ENCODE measurements at regions not wholly inside any gene's neighbourhood (a gene's known extent, or its start where the extent isn't known, plus 50 kb on each side); places are given as distances from the start of the nearest gene placed in this dataset.

DNA sequence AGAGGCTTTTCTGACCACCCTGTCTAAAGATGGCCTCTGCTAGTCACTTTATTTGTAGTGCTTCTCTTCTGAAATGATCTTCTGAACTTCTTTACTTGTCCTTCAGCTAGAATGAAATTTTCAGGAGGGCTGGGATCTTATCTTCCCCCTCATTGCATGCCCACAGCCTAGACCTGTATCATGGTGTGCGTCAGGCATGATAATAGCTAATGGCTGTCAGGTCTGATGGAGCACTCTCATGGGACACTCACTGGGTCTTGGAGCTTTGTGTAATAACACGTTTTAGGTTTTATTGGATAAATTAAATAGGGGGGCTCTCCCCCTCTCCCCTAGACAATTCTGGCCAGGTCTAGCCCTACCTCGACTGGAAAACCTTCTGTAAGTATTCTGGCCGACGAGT is 97.1 kb upstream of the NRXN3 start:
- DNase-seq (ENCODE audit: low read depth in 4 of 4, low spot score in 1 of 4) = no peak

DNA sequence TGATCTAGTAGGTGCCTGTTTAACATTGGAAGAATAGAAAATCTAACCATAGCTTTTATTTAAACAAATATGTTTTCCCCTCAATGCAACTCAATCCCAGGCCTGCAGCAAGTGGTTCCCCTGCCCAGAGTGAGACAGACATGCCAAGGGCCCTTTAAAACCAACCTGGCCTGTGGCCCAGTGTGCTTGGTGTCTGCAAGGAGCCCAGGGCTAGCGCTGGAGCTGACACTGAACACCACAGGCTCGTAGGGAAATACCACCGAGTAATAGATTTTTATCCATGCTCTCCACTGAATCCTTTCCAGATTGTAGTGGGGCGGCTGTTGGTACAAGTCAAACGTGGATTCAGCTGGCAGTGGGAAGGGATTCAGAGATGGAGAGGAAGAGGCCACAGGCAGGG is 95.6 kb upstream of the NRXN3 start:
- DNase-seq (ENCODE audit: low read depth in 4 of 4, low spot score in 1 of 4) = no peak

DNA sequence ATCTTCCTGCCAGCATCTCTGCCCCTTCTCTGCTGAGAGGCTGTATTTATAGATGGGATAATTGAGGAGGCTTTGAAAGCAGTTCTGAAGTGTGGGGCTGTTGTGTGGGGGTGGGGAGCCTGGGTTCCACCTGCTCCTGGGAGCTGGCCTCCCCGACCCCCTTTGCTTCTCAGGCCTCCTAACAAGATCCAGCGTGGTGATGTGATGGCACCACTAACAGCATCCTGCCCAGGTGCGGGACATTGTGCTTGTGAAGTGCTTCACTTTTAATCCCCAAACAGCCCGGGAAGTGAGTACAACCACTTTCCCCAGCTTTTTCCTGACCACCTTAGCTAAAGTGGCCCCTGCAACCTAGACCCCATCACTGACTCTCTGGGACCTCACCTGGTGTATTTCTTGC is 95.1 kb upstream of the NRXN3 start:
- no peak for DNase-seq (ENCODE audit: low read depth in 4 of 4, low spot score in 1 of 4)

DNA sequence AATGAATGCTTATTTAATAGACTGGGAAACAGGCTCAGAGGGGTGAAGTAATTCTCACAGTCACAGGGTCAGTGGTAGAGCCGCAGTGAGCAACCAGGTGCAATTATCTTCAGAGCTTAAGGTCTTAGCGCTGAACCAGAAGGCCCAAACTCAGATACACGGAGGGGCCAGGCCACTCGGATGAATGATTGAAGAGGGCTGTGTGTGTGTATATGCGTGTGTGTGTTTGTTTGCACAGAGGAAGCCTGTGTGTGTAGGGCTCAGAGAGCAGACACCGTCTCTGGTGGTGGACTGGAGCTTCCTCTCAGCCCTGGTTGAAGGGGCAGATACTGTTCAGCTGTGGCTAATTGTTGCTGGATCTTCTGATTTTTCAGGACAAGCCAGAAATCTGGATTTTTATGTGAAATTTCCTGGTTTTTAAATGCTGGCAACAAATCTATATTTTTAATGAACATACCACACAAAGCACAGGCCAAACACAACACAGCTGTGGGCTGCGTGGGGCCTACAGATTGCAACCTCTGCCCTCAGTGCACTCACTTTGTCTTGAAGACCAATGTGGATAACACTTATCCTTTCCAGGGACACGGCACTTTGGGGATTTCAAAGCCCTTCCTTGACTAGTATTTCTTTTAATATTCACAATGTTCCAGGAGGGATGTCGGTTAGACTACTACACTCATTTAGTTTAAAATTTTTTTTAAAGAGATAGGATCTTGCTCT is 94.5 kb upstream of the NRXN3 start:
- DNase-seq (ENCODE audit: low read depth in 4 of 4, low spot score in 1 of 4) = no peak

DNA sequence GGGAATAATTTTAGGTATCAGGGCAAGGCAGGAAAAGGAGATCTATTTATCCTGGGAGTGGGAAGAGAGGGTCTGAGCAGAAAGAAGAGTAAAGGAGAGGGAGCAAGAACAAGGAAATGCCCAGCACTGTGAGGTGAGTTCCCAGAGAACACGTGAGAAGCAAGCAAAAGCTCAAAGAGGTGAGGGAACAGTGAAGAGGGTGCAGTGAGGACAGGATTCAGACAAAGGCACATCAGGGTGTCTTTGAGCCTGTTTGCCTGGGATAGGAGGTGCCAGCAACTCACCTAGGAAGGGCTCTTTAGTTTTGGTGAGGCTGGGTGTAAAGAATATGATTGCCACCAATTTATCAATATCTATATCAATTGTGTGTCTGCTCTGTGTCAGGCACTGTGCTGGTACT is 88.9 kb upstream of the NRXN3 start:
- DNase-seq (ENCODE audit: low read depth in 4 of 4, low spot score in 1 of 4) = no peak

DNA sequence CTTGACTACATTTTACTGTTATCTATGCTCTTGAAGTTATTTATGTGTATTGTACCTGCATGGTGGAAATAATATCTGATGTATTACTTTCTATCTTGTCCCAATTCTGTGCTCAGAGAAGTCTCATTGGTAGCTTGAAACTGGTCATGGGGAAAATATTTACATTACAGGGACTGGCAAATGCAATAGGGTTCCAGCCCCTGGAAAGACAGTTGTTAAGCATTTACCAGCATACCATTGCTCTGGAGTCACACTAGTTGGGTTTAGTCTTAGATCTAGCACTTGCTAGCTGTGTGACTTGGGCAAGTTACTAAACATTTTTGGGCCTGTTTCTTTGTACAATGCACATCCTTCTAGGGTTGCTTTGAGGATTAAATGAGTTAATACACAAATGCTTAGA is 86.3 kb upstream of the NRXN3 start:
- DNase-seq (ENCODE audit: low read depth in 4 of 4, low spot score in 1 of 4) = no peak

DNA sequence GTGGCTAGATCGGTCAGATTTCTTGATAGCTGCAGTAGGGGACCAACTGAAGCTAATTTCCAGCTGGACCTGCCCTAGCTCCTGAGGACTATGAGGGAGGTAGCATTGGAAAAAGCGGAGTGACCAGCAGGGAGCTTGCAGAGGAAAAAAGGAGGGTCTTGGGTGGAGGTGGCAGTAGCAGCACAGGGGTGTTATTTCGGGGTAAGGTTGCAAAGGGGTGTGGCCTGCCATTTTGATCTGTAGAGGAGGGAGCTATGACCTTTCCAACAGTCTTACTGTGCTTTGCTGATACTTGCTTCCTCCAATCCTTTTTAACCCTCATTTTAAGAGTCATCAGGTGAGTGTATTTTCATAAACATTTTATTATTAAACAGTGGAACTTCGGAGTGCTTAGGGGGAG is 83.8 kb upstream of the NRXN3 start:
- no peak for DNase-seq (ENCODE audit: low read depth in 4 of 4, low spot score in 1 of 4)

DNA sequence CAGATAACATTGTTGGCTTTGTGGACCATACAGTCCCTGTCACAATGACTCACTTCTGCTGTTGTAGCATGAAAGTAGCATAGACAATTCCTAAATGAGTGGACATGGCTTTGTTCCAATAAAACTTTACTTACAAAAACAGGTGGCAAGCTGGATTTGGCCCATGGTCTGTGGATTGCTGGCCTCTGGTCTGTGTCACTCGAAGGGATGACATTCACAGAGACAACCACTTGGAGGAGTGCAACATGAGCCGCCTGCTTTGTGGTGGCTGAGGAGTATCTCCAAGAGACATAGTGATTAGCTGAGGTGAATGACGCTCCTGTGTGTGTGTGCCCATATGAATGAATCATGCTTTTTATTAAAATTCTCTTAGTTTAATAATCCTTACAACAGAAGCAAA is 81.3 kb upstream of the NRXN3 start:
- DNase-seq (ENCODE audit: low read depth in 4 of 4, low spot score in 1 of 4) = no peak

DNA sequence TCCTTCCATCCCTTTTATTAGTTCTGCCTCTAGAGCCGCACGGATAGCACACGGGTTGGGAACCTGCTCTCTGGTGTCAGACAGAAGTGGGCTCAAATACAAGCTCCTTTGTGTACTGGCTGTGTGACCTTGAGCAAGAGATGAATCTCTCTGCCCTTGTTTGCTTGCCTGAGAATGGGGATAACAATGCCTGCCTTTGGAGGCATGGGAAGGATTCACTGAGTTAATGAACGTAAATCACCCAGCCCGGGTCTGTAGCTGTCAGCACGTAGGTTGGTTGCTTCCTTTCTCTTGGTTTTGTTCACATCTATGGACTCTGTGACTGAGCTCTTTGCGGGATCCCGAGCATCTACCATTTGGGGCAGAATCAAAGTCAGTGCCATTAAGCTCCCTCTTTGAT is 79.3 kb upstream of the NRXN3 start:
- no peak for DNase-seq (ENCODE audit: low read depth in 4 of 4, low spot score in 1 of 4)

DNA sequence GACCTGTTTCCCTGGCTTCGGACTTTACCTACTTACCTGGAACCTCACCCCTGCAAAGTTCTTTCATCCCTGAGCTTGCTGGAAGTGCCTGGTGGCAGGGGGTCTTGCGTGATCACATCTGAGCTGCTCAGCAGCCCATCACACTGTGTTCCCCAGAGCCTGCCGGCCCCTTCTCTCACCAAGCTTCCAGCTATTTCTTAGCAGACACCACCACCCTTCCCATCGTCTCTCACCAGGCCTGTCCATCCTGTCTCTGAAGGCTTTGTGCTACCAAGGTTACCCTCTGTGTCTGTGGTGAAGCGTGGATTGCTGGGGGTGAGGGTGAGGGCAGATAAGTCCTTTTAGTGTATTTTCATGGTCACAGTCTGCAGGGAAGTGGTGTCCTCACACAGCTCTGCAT is 78.8 kb upstream of the NRXN3 start:
- no peak for DNase-seq (ENCODE audit: low read depth in 4 of 4, low spot score in 1 of 4)

DNA sequence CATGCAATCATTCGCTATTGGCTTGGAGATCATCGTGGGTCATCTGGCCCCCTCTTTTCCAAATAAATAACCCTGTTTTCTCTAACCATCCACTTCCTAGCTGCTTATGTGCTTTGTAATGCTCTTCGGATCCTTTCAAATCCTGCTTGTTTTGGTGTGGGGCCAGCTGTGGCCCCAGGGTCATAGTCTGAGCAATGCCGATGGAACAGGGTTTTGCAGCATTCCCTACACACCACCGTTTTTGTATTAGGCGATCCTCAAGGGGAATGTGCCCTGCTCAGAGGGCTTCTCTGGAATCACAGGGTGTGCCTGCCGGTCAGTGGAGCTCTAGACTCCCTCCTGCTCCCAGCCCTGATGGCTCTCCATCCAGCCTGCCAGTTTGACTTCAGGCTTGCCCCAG is 78.1 kb upstream of the NRXN3 start:
- no peak for DNase-seq (ENCODE audit: low read depth in 4 of 4, low spot score in 1 of 4)

DNA sequence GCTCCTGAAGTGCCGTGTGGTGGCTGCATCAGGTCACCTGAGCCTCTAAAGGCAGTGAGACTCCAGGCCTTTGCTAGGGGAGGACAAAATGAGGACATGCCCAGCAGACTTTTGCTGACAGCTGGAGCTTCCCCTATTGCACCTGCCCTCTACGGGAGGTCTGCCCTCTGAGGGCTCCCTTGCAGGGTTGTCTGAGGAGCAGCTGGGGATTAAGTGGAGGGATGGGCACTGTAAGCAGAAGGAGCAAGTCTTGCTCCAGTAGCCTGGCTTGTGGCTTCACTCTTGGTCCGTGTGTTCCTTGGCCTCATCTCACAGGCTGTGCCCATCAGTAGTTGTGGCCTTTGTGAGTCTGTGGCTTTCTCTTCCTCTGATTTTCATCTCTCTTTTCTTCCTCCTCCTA is 66.9 kb upstream of the NRXN3 start:
- no peak for DNase-seq (ENCODE audit: low read depth in 4 of 4, low spot score in 1 of 4)

DNA sequence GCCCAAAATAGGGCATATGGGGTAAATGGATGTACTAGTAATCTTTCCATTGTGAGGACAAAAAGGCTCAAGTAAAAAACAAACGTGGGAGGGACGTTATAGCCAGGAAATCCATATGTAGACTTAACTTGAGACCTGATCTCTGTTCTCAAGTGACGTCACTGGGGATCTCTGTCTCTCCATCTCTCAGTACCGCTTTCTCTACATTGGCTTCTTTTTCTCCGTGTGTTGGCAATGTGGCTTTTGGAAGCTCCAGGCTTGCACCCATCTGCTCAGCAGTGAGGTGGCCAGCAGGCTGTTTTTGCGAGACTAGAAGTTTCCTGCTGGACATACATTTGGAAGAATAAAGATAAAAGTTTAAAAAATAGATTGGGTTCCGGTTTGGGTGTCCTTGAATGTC is 66.0 kb upstream of the NRXN3 start:
- DNase-seq (ENCODE audit: low read depth in 4 of 4, low spot score in 1 of 4) = no peak

DNA sequence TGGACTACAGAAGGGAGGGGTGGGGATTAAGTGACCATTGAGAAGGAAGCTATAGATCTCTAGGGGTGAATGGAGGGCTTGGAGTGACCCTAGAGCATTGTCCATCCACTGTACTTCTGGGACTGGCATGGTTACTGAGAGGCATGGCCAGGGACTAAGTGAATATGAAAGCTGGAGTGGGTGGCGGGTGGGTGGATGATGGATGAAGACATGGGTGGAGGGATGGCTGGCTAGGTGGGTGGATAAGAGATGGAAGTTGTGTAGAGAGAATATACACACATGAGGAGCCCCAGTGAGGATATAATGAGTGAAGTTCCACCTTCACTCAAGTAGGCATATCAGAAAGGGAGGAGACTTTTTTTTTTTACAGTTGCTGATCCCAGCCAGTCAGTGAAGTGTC is 65.5 kb upstream of the NRXN3 start:
- DNase-seq (ENCODE audit: low read depth in 4 of 4, low spot score in 1 of 4) = no peak

DNA sequence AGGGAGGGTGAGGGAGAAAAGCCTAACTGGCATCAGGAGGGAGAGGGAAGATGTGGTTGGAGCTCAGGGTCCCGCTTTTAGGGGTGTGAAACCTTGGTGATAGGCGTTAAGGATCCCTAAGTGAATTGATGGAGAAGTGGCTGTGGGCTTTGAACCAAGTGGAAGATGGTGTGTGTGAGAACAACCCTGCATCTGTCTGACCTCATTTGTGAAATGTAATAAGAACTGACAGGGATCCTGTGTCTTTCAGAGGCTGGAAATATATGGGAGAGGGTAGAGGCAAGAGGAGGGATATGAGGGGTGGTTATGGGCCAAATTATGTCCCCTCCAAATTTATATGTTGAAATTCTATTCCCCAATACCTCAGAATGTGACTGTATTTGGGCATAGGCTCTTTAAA is 63.8 kb upstream of the NRXN3 start:
- DNase-seq (ENCODE audit: low read depth in 4 of 4, low spot score in 1 of 4) = no peak

DNA sequence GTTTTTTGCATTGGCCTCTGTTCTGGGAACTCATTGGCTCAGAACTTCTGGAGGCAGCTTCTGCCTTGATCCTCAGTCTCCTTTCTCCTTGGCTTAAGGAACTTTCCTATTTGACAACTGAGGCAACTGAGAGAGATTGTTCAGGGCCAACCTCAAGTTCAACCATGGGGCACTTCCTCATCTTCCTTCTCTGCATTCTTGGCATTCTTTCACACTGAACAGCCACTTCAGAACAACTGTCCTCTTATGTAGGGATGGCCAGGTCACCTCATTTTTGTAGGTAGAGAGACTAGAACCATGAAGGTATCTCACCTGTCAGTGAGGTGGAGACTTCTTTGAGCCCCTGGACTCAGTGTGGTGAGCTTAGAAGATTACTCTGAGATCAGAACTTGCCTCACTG is 63.0 kb upstream of the NRXN3 start:
- no peak for DNase-seq (ENCODE audit: low read depth in 4 of 4, low spot score in 1 of 4)

DNA sequence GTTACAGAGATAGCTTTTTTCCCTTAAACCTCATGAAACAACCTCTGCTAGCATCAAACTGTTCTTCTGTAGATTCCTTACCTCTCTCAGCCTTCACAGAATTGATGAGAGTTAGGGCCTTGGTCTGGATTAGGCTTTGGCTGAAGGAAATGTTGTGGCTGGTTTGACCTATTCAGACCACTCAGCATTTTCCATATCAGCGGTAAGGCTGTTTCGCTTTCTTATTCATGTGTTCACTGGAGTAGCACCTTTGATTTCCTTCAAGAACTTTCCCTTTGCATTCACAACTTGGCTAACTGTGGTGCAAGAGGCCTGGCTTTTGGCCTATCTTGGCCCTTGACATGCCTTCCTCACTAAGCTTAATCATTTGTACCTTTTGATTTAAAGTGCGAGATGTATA is 50.7 kb upstream of the NRXN3 start:
- no peak for DNase-seq (ENCODE audit: low read depth in 4 of 4, low spot score in 1 of 4)

Measured in stimulated activated CD4-positive, alpha-beta T cell treated with anti-CD3 and anti-CD28 coated beads, Interleukin-1b, Interleukin-23, amount 100 ng/mL, for 24 hours (primary cell).